Keratinocyte (primary cell): ENCODE measurements at regions not wholly inside any gene's neighbourhood (a gene's known extent, or its start where the extent isn't known, plus 50 kb on each side); places are given as distances from the start of the nearest gene placed in this dataset.

ENCODE experiments used
- CTCF ChIP-seq, 3 experiments: IDR thresholded peaks in 1 of 3; conservative IDR thresholded peaks in 1 of 3; optimal IDR thresholded peaks in 1 of 3; 2 replicates in 2 of 3; 3 replicates in 1 of 3; pipeline versions ENCODE3 to v1.5.1; 2011; ENCODE audit warnings: low read length in 3 of 3, mild to moderate bottlenecking in 3 of 3, moderate library complexity in 2 of 3, control low read depth in 1 of 3, inconsistent platforms in 1 of 3; ENCODE audit not compliant: insufficient read depth in 2 of 3; ENCODE audit errors: extremely low read depth in 1 of 3
- EZH2 ChIP-seq: IDR thresholded peaks from one replicate; pipeline ENCODE4 v1.6.1; 2012; ENCODE audit warnings: inconsistent platforms, mild to moderate bottlenecking, low read length, moderate library complexity

- TF ChIP-seq CTCF (optimal IDR thresholded peaks at IDR 0.05 in 1 of 3, IDR thresholded peaks at IDR 0.05 in 1 of 3, conservative IDR thresholded peaks at IDR 0.05 in 1 of 3; ENCODE audit: extremely low read depth in 1 of 3, insufficient read depth in 2 of 3, low read length in 3 of 3) (no peak), EZH2 (no peak)
Measured at GRCh38 chr4:27973700-27974099, 1113.1 kb downstream of the STIM2 start.
